Keratinocyte (primary cell): ENCODE measurements at regions not wholly inside any gene's neighbourhood (a gene's known extent, or its start where the extent isn't known, plus 50 kb on each side); places are given as distances from the start of the nearest gene placed in this dataset.

Experiments used
- CTCF ChIP-seq, 3 experiments: IDR thresholded peaks in 1 of 3; conservative IDR thresholded peaks in 1 of 3; optimal IDR thresholded peaks in 1 of 3; 2 replicates in 2 of 3; 3 replicates in 1 of 3; pipeline versions ENCODE3 to v1.5.1; 2011; ENCODE audit warnings: low read length in 3 of 3, mild to moderate bottlenecking in 3 of 3, moderate library complexity in 2 of 3, control low read depth in 1 of 3, inconsistent platforms in 1 of 3; ENCODE audit not compliant: insufficient read depth in 2 of 3; ENCODE audit errors: extremely low read depth in 1 of 3
- EZH2 ChIP-seq: IDR thresholded peaks from one replicate; pipeline ENCODE4 v1.6.1; 2012; ENCODE audit warnings: inconsistent platforms, mild to moderate bottlenecking, low read length, moderate library complexity

GRCh38 chr2:8327371-8328100 is 354.3 kb upstream of the ID2 start:
- TF ChIP-seq CTCF (optimal IDR thresholded peaks at IDR 0.05 in 1 of 3, IDR thresholded peaks at IDR 0.05 in 1 of 3, conservative IDR thresholded peaks at IDR 0.05 in 1 of 3; ENCODE audit: extremely low read depth in 1 of 3, insufficient read depth in 2 of 3, low read length in 3 of 3) (no peak), EZH2 (no peak)
